ENCODE measurements at regions not wholly inside any gene's neighbourhood (a gene's known extent, or its start where the extent isn't known, plus 50 kb on each side); places are given as distances from the start of the nearest gene placed in this dataset.

- TF ChIP-seq CTCF (IDR thresholded peaks at IDR 0.05) (no peak), POLR2A (IDR thresholded peaks at IDR 0.05) (no peak), POLR2AphosphoS5 (IDR thresholded peaks at IDR 0.05; ENCODE audit: insufficient read depth in 1 of 2, low read depth in 1 of 2) (no peak)
These were observed 241.9 kb upstream of the TOPAZ1 start for GRCh38 chr3:43999728-44000319.

Data from vagina (tissue), 2 donors.